Coronary artery (tissue), 2 donors: ENCODE measurements at regions not wholly inside any gene's neighbourhood (a gene's known extent, or its start where the extent isn't known, plus 50 kb on each side); places are given as distances from the start of the nearest gene placed in this dataset.

Experiments used
- DNase-seq: peaks from one replicate; pipeline ENCODE4 v3.0.0-alpha.2; 2017; ENCODE audit warnings: low spot score
- H3K27ac ChIP-seq, 2 donors: fragments of 200-600 bp; sonication (generic); one replicate each; pipeline ENCODE4 v1.5.1; 2016 to 2019
- H3K4me3 ChIP-seq: fragments of 200-600 bp; sonication (generic); 2 replicates; pipeline ENCODE4 v1.5.1; 2016; ENCODE audit warnings: mild to moderate bottlenecking, moderate library complexity
- TF ChIP-seq, protein P1 (sequence below): fragments of 200-600 bp; sonication (generic); IDR thresholded peaks from one replicate; pipeline ENCODE4 v1.5.1; 2019; ENCODE audit warnings: antibody characterized with exemption

DNA sequence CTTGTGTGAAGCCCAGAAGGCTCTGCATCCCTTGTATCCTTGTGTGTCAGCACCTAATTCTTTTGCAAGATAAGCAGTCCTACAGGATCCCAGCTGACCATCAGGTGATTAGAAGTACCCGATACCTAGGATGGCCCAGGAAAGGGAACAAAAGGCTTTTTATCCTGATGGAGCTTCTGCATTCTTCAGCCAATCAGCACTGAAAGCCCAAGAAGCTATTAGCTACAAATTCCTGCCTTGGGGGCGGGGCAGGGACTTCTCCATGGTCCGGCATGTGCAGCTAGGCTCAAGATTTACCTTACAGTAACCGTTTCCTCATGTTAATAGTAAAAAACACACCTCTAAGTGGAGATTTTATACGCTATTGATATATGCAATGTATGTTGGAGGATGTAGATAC lies 264.6 kb upstream of the THUMPD2 start:
- DNase-seq, result no peak
- TF ChIP-seq, protein P1, sequence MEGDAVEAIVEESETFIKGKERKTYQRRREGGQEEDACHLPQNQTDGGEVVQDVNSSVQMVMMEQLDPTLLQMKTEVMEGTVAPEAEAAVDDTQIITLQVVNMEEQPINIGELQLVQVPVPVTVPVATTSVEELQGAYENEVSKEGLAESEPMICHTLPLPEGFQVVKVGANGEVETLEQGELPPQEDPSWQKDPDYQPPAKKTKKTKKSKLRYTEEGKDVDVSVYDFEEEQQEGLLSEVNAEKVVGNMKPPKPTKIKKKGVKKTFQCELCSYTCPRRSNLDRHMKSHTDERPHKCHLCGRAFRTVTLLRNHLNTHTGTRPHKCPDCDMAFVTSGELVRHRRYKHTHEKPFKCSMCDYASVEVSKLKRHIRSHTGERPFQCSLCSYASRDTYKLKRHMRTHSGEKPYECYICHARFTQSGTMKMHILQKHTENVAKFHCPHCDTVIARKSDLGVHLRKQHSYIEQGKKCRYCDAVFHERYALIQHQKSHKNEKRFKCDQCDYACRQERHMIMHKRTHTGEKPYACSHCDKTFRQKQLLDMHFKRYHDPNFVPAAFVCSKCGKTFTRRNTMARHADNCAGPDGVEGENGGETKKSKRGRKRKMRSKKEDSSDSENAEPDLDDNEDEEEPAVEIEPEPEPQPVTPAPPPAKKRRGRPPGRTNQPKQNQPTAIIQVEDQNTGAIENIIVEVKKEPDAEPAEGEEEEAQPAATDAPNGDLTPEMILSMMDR, result no peak
- H3K4me3 ChIP-seq, result no peak overlapping the region
- H3K27ac ChIP-seq, result no peak overlapping the region

DNA sequence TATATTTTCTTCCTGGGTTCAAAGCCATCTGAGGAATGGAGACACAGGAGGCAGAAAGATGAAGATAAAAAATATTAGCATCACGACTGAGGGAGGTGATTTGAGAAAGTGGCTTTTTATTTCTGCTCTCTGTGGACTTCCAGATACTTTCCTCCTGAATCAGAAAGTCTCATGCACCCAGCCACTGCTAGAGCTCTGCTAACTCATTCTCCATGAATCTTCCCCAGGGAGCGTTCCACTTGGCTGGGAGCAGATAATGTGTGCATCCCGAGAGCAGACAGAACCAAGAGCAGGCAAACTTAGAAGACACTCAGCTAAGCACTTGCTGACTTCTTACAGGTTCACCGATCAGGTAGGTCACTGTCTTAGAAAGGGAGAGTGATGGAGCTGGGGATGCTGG lies 264.1 kb upstream of the THUMPD2 start:
- Histone ChIP-seq H3K27ac (no peak overlapping the region), H3K4me3 (no peak overlapping the region)
- TF ChIP-seq, protein P1, result no peak
- no peak for DNase-seq

DNA sequence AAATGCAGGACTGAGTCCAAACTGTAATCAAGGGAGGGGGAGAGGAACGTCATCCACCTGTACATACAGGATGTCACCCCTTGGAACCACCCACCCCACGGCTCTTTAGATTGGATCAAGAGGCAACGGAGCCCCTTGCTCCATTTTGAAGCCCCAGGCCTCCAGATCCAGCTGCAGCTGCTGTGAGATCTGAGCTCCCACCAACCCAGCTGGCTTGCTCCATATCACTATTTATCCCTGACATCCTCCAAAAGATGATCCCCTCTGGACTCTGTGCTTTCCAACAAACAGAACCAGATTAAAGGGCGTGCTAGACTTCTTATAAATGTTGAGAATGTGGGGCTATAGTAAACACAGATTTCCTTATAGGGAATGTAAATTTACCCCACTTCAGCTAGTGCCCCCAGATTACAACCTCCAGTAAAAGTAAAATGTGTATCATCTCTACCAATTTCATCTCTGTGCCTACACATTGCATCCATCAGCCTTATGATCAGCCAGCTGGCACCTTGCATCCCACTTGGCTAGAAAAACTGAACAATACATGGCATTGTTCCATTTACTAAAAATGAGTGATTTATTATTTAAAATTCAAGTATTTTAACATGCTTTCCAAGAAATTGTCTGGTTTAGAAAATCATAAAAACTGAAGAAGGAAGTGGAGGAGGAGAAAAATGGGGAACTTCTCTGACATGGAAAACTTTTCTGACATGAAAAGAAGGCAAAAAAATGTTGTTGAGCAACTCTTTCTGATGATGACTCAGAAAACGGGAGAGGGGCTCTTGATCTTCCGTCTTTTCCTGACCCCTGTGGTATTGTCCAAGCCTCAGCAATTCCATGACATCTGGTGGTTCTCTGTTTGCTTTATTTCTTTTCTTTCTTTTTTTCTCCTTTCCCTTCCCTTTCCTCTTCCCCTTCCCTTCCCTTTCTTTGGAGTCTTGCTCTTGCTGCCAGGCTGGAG lies 262.6 kb upstream of the THUMPD2 start:
- no peak for DNase-seq
- Histone ChIP-seq H3K4me3 (no peak overlapping the region), H3K27ac (no peak overlapping the region)
- TF ChIP-seq, protein P1, result no peak

DNA sequence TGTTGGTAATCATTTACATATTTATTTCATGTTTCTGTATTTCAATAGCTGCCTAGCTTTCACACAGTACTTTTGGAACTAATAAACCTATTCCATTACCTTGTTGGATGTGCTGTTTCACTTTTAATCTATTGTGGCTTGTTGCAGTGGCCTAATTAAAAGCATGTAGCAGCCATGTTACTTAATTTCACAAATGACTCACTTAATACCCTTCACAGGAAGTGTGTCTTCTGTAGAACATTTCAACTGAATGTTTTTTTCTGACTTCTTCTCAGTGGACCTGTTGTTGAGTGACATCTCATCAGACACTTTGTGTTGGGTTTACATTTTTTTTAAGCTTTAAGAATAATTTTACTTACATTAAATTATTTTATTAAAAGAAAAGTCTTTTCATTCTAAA lies 260.5 kb upstream of the THUMPD2 start:
- no peak for DNase-seq
- Histone ChIP-seq H3K4me3 (no peak overlapping the region), H3K27ac (no peak overlapping the region)
- TF ChIP-seq, protein P1, result no peak

DNA sequence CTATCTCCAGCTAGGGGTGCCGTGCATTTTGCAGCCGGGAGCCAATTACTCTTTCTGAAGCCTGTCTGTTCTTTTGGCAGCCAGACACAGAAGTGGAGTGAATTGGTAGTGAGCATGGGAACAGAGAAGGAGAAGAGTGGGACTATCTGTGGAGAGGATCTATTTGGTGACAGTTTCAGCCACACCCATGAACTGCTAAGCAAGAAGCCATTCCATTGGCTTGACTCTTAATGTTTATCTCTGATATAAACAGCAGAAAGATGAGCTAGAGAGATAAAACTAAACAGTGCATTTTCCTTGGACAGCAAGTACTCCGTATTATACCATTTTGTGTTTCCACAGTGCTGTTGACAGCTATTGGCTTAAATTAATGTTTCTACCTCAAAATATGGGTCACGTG lies 259.6 kb upstream of the THUMPD2 start:
- Histone ChIP-seq H3K4me3 (no peak overlapping the region), H3K27ac (no peak overlapping the region)
- TF ChIP-seq, protein P1, result no peak
- DNase-seq, result no peak

DNA sequence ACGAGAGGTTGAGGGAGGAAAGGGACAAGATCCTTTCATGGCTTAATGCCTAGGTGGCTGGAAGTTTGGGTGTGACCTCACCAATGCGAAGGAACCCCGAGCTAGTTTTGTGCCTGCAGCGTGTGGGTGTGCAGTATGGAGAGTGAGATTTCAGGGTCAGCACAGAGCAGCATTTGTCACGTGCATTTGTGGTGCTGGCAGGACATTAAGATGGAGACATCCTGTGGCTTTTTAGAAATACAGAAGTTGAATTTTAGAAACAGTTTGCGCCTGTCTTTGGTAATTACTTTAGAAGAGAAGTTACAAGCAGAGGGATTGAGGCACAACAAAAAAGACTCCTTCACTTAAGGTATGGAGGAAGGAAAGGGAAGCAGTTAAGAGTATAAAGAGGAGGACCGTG lies 258.2 kb upstream of the THUMPD2 start:
- TF ChIP-seq, protein P1, result no peak
- no peak overlapping the region for H3K4me3 ChIP-seq
- no peak for DNase-seq
- no peak overlapping the region for H3K27ac ChIP-seq

DNA sequence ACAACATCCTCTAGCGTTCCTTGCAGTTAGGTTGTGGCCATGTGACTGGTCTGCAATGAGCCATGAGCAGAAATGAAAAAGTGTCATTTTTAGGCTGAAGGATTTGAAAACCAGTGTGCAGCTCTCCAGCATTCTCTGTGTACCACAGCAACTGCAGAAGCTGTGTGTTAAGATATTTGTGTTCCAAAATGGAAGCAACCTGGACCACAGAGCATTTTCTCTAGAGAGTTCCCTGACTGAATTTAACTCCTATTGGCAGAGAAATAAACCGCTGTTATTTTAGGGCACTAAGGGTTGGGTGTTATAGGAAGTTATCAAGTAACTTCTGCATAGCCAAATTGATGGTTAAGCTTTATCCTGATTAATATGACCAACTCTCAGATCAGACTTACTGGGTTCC lies 257.2 kb upstream of the THUMPD2 start:
- TF ChIP-seq, protein P1, result no peak
- H3K27ac ChIP-seq, result no peak overlapping the region
- no peak overlapping the region for H3K4me3 ChIP-seq
- no peak for DNase-seq
